ENCODE measurements at regions not wholly inside any gene's neighbourhood (a gene's known extent, or its start where the extent isn't known, plus 50 kb on each side); places are given as distances from the start of the nearest gene placed in this dataset.

GRCh38 chrX:4787971-4788370 is 1074.5 kb upstream of the PRKX start:
- TF ChIP-seq CTCF (optimal IDR thresholded peaks at IDR 0.05 in 1 of 3, IDR thresholded peaks at IDR 0.05 in 1 of 3, conservative IDR thresholded peaks at IDR 0.05 in 1 of 3; ENCODE audit: extremely low read depth in 1 of 3, insufficient read depth in 2 of 3, low read length in 3 of 3): no peak
- TF ChIP-seq EZH2 (IDR thresholded peaks at IDR 0.05; ENCODE audit: low read length): no peak
